ENCODE measurements at regions not wholly inside any gene's neighbourhood (a gene's known extent, or its start where the extent isn't known, plus 50 kb on each side); places are given as distances from the start of the nearest gene placed in this dataset.

- no peak for TF ChIP-seq CTCF (IDR thresholded peaks at IDR 0.05)
- TF ChIP-seq POLR2A (IDR thresholded peaks at IDR 0.05): no peak
These were observed 234.3 kb upstream of the DIO2 start for GRCh38 chr14:80445605-80446004.
